NB4 (cell line): ENCODE measurements at regions not wholly inside any gene's neighbourhood (a gene's known extent, or its start where the extent isn't known, plus 50 kb on each side); places are given as distances from the start of the nearest gene placed in this dataset.

Source experiments
- DNase-seq: peaks from one replicate; pipeline ENCODE4 v3.0.0; 2010; ENCODE audit warnings: low read depth
- H3K4me3 ChIP-seq: one replicate; pipeline ENCODE4 v1.5.1; 2011; ENCODE audit warnings: mild to moderate bottlenecking, low read depth, low read length, moderate library complexity
- MAX ChIP-seq: IDR thresholded peaks from 2 replicates; pipeline ENCODE4 v1.6.1; 2011; ENCODE audit warnings: low read depth, low read length
- MYC ChIP-seq: IDR thresholded peaks from 2 replicates; pipeline ENCODE4 v1.6.1; 2011; ENCODE audit warnings: low read depth, low read length
- POLR2A ChIP-seq: IDR thresholded peaks from 2 replicates; pipeline ENCODE4 v1.6.1; 2011; ENCODE audit warnings: mild to moderate bottlenecking; ENCODE audit not compliant: insufficient read length; ENCODE audit errors: extremely low read depth
- TF ChIP-seq, protein P1 (sequence below): IDR thresholded peaks from one replicate; pipeline ENCODE4 v1.5.1; 2012; ENCODE audit warnings: low read depth, low read length

DNA sequence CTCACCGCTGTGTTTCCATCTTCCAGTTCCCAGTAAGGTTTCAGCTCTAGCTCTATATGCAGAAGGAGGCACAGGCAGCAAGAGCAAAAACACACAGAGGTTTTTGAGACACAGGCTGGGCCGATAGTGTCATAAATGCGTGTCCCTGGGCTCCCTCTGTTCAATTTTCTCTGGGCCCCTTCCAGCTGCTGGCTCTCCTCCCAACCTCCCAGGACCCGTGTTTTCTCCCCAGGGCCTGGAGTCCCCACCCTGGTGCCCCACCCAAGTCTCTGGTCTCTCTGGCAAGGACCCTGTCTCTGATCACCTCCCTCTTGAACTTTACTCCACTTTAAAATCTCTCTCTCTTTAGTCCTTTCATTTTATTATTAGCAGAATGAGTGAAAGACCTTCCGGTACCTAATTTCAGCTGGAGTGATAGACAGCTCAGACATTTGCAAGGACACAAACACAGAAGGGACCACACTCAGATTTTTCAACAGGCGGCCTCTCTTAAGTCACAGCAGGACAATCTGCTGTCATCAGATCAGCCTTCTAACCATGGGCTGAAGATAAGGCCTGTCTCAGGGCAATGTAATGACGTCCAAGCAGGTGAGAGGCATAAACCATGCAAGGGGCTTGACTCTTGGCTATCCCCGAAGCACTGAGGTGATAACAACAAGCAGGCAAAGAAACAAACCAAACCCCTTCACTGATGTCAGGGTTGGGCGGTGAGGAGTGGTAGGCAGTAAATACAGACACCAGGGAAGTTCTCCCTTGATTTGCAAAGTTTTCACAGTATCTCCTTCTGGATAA is 190.0 kb upstream of the IRS2 start:
- no peak overlapping the region for H3K4me3 ChIP-seq
- TF ChIP-seq, protein P1, sequence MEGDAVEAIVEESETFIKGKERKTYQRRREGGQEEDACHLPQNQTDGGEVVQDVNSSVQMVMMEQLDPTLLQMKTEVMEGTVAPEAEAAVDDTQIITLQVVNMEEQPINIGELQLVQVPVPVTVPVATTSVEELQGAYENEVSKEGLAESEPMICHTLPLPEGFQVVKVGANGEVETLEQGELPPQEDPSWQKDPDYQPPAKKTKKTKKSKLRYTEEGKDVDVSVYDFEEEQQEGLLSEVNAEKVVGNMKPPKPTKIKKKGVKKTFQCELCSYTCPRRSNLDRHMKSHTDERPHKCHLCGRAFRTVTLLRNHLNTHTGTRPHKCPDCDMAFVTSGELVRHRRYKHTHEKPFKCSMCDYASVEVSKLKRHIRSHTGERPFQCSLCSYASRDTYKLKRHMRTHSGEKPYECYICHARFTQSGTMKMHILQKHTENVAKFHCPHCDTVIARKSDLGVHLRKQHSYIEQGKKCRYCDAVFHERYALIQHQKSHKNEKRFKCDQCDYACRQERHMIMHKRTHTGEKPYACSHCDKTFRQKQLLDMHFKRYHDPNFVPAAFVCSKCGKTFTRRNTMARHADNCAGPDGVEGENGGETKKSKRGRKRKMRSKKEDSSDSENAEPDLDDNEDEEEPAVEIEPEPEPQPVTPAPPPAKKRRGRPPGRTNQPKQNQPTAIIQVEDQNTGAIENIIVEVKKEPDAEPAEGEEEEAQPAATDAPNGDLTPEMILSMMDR, result no peak
- TF ChIP-seq POLR2A, result no peak
- no peak for TF ChIP-seq MAX
- no peak for TF ChIP-seq MYC
- no peak for DNase-seq

- no peak overlapping the region for H3K4me3 ChIP-seq
- TF ChIP-seq POLR2A (no peak), MYC (no peak), MAX (no peak)
- TF ChIP-seq, protein P1, result no peak
- no peak for DNase-seq
Measured at GRCh38 chr13:109974354-109974753, 188.0 kb upstream of the IRS2 start.

GRCh38 chr13:109973279-109973678 is 186.9 kb upstream of the IRS2 start:
- TF ChIP-seq, protein P1, result no peak
- TF ChIP-seq POLR2A (no peak), MAX (no peak), MYC (no peak)
- H3K4me3 ChIP-seq, result no peak overlapping the region
- DNase-seq, result no peak

DNA sequence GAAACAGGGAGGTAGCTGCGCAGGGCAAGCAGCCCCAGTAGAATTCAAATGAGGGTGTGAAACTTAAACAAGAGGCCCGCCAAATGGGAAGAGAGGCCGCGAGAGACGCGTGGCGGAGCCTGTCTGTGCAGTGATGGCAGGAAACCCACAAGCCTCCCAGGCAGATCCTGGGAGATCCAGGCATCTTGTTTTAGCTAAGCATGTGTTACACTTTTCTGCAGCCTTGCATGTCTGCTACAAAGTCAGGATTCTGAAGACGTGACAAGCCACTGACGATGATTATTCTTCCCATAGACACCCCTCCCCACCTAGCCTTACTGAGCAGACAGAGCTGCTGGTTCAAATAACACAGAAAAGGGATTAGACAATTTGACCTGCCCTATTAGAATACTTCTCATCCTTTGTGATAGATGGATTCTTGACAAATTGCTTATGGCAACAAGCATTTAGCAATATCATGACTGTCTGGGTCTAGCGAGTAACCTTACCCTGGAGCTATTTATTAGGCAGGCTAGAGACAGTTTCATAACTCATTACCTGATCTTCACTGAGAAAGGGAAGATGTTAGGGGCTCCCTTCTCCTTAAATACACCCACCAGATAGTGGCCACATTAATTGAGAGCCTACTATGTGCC is 185.2 kb upstream of the IRS2 start:
- H3K4me3 ChIP-seq, result no peak overlapping the region
- no peak for DNase-seq
- TF ChIP-seq MYC (no peak), POLR2A (no peak), MAX (no peak)
- TF ChIP-seq, protein P1, result no peak

GRCh38 chr13:109971006-109971405 is 184.6 kb upstream of the IRS2 start:
- TF ChIP-seq POLR2A (no peak), MAX (no peak), MYC (no peak)
- TF ChIP-seq, protein P1, result no peak
- no peak for DNase-seq
- H3K4me3 ChIP-seq, result no peak overlapping the region
